ENCODE measurements at regions not wholly inside any gene's neighbourhood (a gene's known extent, or its start where the extent isn't known, plus 50 kb on each side); places are given as distances from the start of the nearest gene placed in this dataset.

- TF ChIP-seq CSRNP3 (CRISPR knock-in tag; IDR thresholded peaks at IDR 0.05) (no peak), ESRRG (CRISPR knock-in tag; IDR thresholded peaks at IDR 0.05) (no peak), ZFP3 (CRISPR knock-in tag; IDR thresholded peaks at IDR 0.05) (no peak), GLIS3 (CRISPR knock-in tag; IDR thresholded peaks at IDR 0.05) (no peak), TCF4 (CRISPR knock-in tag; IDR thresholded peaks at IDR 0.05; ENCODE audit: borderline replicate concordance) (no peak), ZNF565 (CRISPR knock-in tag; conservative IDR thresholded peaks at IDR 0.05; ENCODE audit: low read depth) (no peak), TSHZ2 (CRISPR knock-in tag; IDR thresholded peaks at IDR 0.05) (no peak)
- ATAC-seq = no peak
These were observed 74.1 kb upstream of the LHX1 start for GRCh38 chr17:36863131-36863530.

- no peak for ATAC-seq
- no peak for TF ChIP-seq CREB5 (CRISPR knock-in tag; IDR thresholded peaks at IDR 0.05; ENCODE audit: low read depth)
These were observed 73.3 kb upstream of the LHX1 start for GRCh38 chr17:36863676-36864612.

- TF ChIP-seq ZNF70 (CRISPR knock-in tag; IDR thresholded peaks at IDR 0.05) = no peak
- TF ChIP-seq PATZ1 (CRISPR knock-in tag; IDR thresholded peaks at IDR 0.05; ENCODE audit: borderline replicate concordance) = no peak
- no peak for TF ChIP-seq RARB (CRISPR knock-in tag; IDR thresholded peaks at IDR 0.05)
- no peak for TF ChIP-seq CSRNP3 (CRISPR knock-in tag; IDR thresholded peaks at IDR 0.05)
These were observed 72.3 kb upstream of the LHX1 start for GRCh38 chr17:36864827-36865430.

GRCh38 chr17:36867716-36868341, 69.4 kb upstream of the LHX1 start:
- no peak for ATAC-seq
- TF ChIP-seq OSR1 (CRISPR knock-in tag; IDR thresholded peaks at IDR 0.05) = no peak
- TF ChIP-seq POU6F1 (CRISPR knock-in tag; IDR thresholded peaks at IDR 0.05; ENCODE audit: borderline replicate concordance, low read depth) = no peak
- TF ChIP-seq ZFP3 (CRISPR knock-in tag; IDR thresholded peaks at IDR 0.05) = no peak
- no peak for TF ChIP-seq ZNF70 (CRISPR knock-in tag; IDR thresholded peaks at IDR 0.05)
- no peak for TF ChIP-seq PPARA (CRISPR knock-in tag; IDR thresholded peaks at IDR 0.05; ENCODE audit: borderline replicate concordance)
- no peak for TF ChIP-seq TOX (CRISPR knock-in tag; IDR thresholded peaks at IDR 0.05; ENCODE audit: borderline replicate concordance)
- TF ChIP-seq SNAI2 (CRISPR knock-in tag; IDR thresholded peaks at IDR 0.05) = no peak
- TF ChIP-seq ZNF565 (CRISPR knock-in tag; conservative IDR thresholded peaks at IDR 0.05; ENCODE audit: low read depth) = no peak
- no peak for TF ChIP-seq PATZ1 (CRISPR knock-in tag; IDR thresholded peaks at IDR 0.05; ENCODE audit: borderline replicate concordance)
- no peak for TF ChIP-seq RARB (CRISPR knock-in tag; IDR thresholded peaks at IDR 0.05)
- TF ChIP-seq BACH2 (CRISPR knock-in tag; IDR thresholded peaks at IDR 0.05; ENCODE audit: borderline replicate concordance) = no peak
- TF ChIP-seq CSDC2 (CRISPR knock-in tag; IDR thresholded peaks at IDR 0.05) = no peak
- no peak for TF ChIP-seq CREB5 (CRISPR knock-in tag; IDR thresholded peaks at IDR 0.05; ENCODE audit: low read depth)

More at GRCh38 chr17:36864827-36865430, 72.3 kb upstream of the LHX1 start:
- ATAC-seq = no peak
